ENCODE measurements at regions not wholly inside any gene's neighbourhood (a gene's known extent, or its start where the extent isn't known, plus 50 kb on each side); places are given as distances from the start of the nearest gene placed in this dataset.

- H3K27ac ChIP-seq: no peak overlapping the region
- TF ChIP-seq CTCF (conservative IDR thresholded peaks at IDR 0.05): no peak
- TF ChIP-seq ZFX (IDR thresholded peaks at IDR 0.05): no peak
Observed at GRCh38 chr11:19474954-19475721, 234.4 kb upstream of the E2F8 start.

GRCh38 chr11:19474211-19474610 is 233.5 kb upstream of the E2F8 start:
- no peak overlapping the region for H3K27ac ChIP-seq
- TF ChIP-seq CTCF (conservative IDR thresholded peaks at IDR 0.05) (no peak), ZFX (IDR thresholded peaks at IDR 0.05) (no peak)

GRCh38 chr11:19472679-19473078 is 231.9 kb upstream of the E2F8 start:
- no peak overlapping the region for H3K27ac ChIP-seq
- no peak for TF ChIP-seq CTCF (conservative IDR thresholded peaks at IDR 0.05)
- no peak for TF ChIP-seq ZFX (IDR thresholded peaks at IDR 0.05)

GRCh38 chr11:19467904-19468303 is 227.2 kb upstream of the E2F8 start:
- TF ChIP-seq CTCF (conservative IDR thresholded peaks at IDR 0.05): no peak

GRCh38 chr11:19466314-19466713 is 225.6 kb upstream of the E2F8 start:
- no peak overlapping the region for H3K27ac ChIP-seq
- TF ChIP-seq CTCF (conservative IDR thresholded peaks at IDR 0.05) (no peak), ZFX (IDR thresholded peaks at IDR 0.05) (no peak)

More at GRCh38 chr11:19467904-19468303, 227.2 kb upstream of the E2F8 start:
- H3K27ac ChIP-seq: no peak overlapping the region

GRCh38 chr11:19463976-19464375 is 223.2 kb upstream of the E2F8 start:
- TF ChIP-seq CTCF (conservative IDR thresholded peaks at IDR 0.05) (no peak), ZFX (IDR thresholded peaks at IDR 0.05) (no peak)
- no peak overlapping the region for H3K27ac ChIP-seq

GRCh38 chr11:19460718-19461405 is 220.1 kb upstream of the E2F8 start:
- no peak overlapping the region for H3K27ac ChIP-seq
- TF ChIP-seq CTCF (conservative IDR thresholded peaks at IDR 0.05) (no peak), ZFX (IDR thresholded peaks at IDR 0.05) (no peak)

Data from C4-2B (cell line).